ENCODE measurements at regions not wholly inside any gene's neighbourhood (a gene's known extent, or its start where the extent isn't known, plus 50 kb on each side); places are given as distances from the start of the nearest gene placed in this dataset.

GRCh38 chr10:29880856-29881255 is 178.5 kb downstream of the JCAD start (continued):
- TF ChIP-seq, protein P1, sequence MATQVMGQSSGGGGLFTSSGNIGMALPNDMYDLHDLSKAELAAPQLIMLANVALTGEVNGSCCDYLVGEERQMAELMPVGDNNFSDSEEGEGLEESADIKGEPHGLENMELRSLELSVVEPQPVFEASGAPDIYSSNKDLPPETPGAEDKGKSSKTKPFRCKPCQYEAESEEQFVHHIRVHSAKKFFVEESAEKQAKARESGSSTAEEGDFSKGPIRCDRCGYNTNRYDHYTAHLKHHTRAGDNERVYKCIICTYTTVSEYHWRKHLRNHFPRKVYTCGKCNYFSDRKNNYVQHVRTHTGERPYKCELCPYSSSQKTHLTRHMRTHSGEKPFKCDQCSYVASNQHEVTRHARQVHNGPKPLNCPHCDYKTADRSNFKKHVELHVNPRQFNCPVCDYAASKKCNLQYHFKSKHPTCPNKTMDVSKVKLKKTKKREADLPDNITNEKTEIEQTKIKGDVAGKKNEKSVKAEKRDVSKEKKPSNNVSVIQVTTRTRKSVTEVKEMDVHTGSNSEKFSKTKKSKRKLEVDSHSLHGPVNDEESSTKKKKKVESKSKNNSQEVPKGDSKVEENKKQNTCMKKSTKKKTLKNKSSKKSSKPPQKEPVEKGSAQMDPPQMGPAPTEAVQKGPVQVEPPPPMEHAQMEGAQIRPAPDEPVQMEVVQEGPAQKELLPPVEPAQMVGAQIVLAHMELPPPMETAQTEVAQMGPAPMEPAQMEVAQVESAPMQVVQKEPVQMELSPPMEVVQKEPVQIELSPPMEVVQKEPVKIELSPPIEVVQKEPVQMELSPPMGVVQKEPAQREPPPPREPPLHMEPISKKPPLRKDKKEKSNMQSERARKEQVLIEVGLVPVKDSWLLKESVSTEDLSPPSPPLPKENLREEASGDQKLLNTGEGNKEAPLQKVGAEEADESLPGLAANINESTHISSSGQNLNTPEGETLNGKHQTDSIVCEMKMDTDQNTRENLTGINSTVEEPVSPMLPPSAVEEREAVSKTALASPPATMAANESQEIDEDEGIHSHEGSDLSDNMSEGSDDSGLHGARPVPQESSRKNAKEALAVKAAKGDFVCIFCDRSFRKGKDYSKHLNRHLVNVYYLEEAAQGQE (IDR thresholded peaks at IDR 0.05; ENCODE audit: low read depth, low read length) = no peak
- no peak for TF ChIP-seq MTA3 (IDR thresholded peaks at IDR 0.05; ENCODE audit: borderline replicate concordance, low read length)
- no peak for TF ChIP-seq ZBTB11 (CRISPR knock-in tag; IDR thresholded peaks at IDR 0.05)
- no peak for TF ChIP-seq GATAD2B (conservative IDR thresholded peaks at IDR 0.05; ENCODE audit: low read depth)
- no peak for TF ChIP-seq SREBF1 (IDR thresholded peaks at IDR 0.05; ENCODE audit: low read length)

DNA sequence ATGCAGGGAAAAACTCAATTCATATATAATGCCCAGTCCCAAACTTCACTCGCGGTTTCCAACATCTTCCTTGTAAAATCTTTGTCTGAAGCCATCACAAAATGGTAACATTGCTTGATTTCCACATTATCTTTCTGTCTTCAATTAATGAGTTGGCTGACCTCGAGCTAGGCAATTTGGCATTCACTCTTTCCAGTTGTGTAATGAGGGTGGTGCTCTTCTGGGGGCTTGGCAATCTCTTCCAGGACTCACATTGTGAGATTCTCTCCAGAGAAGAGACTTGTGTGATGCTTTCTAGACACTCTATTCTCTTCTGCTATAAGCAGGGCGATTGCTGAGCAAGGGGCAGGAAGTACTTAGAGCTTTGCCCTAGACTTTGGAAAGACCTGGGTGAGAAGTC is 179.5 kb downstream of the JCAD start:
- FAIRE-seq = no peak
- H2AFZ ChIP-seq (ENCODE audit: control insufficient read depth, low read depth, low read length) = no peak overlapping the region
- intact Hi-C loops (cut with micrococcal nuclease; ENCODE audit: unreplicated experiment) (loop anchor here (10.0 kb wide), 1 partner anchor 55 kb away; no protein-coding TSS in a partner anchor), in situ Hi-C loops (cut with MboI) (no loop called here)
- H3K9ac ChIP-seq (ENCODE audit: control insufficient read depth, insufficient read depth, low read length) = no peak overlapping the region
- RAD21 ChIA-PET (ENCODE audit: unreplicated experiment) = no interaction called here
- CTCF ChIA-PET = no interaction called here
- ATAC-seq = no peak
- H3K4me2 ChIP-seq (ENCODE audit: control insufficient read depth, insufficient read depth) = no peak overlapping the region
- POLR2A ChIA-PET = interaction anchor here (0.6 kb wide), 1 partner anchor 1764 kb away, joined by 6 read pairs; no protein-coding TSS in a partner anchor
- H3K9me3 ChIP-seq (replicated peaks; ENCODE audit: control insufficient read depth, insufficient read depth, low read length) = no peaks in the 10 kb centered on the region; the same call in 2 of the 3 replicates
- no peaks in the 10 kb centered on the region for H3K79me2 ChIP-seq (ENCODE audit: control insufficient read depth, insufficient read depth, low read length)
- TF ChIP-seq LARP7 (IDR thresholded peaks at IDR 0.05) (no peak), KAT2A (conservative IDR thresholded peaks at IDR 0.05; ENCODE audit: control insufficient read depth, low read depth, low read length) (no peak), NFYA (IDR thresholded peaks at IDR 0.05; ENCODE audit: borderline replicate concordance, low read depth, low read length) (no peak), ZBED1 (IDR thresholded peaks at IDR 0.05; ENCODE audit: borderline replicate concordance) (no peak), BCL11A (IDR thresholded peaks at IDR 0.05; ENCODE audit: low read depth, low read length) (no peak), IRF4 (IDR thresholded peaks at IDR 0.05; ENCODE audit: low read depth, low read length) (no peak)
- TF ChIP-seq, protein P2, sequence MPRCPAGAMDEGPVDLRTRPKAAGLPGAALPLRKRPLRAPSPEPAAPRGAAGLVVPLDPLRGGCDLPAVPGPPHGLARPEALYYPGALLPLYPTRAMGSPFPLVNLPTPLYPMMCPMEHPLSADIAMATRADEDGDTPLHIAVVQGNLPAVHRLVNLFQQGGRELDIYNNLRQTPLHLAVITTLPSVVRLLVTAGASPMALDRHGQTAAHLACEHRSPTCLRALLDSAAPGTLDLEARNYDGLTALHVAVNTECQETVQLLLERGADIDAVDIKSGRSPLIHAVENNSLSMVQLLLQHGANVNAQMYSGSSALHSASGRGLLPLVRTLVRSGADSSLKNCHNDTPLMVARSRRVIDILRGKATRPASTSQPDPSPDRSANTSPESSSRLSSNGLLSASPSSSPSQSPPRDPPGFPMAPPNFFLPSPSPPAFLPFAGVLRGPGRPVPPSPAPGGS (IDR thresholded peaks at IDR 0.05; ENCODE audit: borderline replicate concordance, insufficient read depth, low read depth, low read length, poor library complexity, severe bottlenecking) = no peak
- no peak overlapping the region for H3K4me3 ChIP-seq
- SMC1A ChIA-PET (ENCODE audit: uncharacterized antibody, unreplicated experiment) = no interaction called here
- H3K36me3 ChIP-seq (ENCODE audit: control insufficient read depth in 2 of 2, insufficient read depth in 2 of 2, low read length in 1 of 2) = no peaks in the 10 kb centered on the region
- H3K4me1 ChIP-seq (ENCODE audit: control insufficient read depth, insufficient read depth, low read length) = no peaks in the 10 kb centered on the region
- no peaks in the 10 kb centered on the region for H4K20me1 ChIP-seq (ENCODE audit: control insufficient read depth, insufficient read depth)
- no peak overlapping the region for H3K27ac ChIP-seq (ENCODE audit: control insufficient read depth, insufficient read depth)
- no peak for DNase-seq (ENCODE audit: low read depth, low spot score)
- no TSS peak for BruUV-seq (replicated peaks)
- H3K27me3 ChIP-seq (replicated peaks in 1 of 2; ENCODE audit: control insufficient read depth in 2 of 2, insufficient read depth in 2 of 2, low read length in 1 of 2) = peaks cover 3 to 6% of the 10 kb centered on the region in 2 experiments; a peak in 2 of 4 replicates
- 0% methylated on average over 4 of the region's 4 CpGs for WGBS (ENCODE audit: insufficient coverage, insufficient replicate concordance, low lambda C conversion rate, missing lambda C conversion rate)
